ENCODE measurements at regions not wholly inside any gene's neighbourhood (a gene's known extent, or its start where the extent isn't known, plus 50 kb on each side); places are given as distances from the start of the nearest gene placed in this dataset.
"Not testable (repeated sequence)": the region's sequence is repeated elsewhere in the genome, so short reads cannot be mapped to it uniquely, and the experiment has no call there.

- ChIA-PET POLR2A (no interaction called here), CTCF (no interaction called here)
- intact Hi-C loops (cut with micrococcal nuclease): no loop called here
- Mint-ChIP-seq H3K9me3 (no peaks in the 10 kb centered on the region), H3K4me1 (ENCODE audit: low read depth) (no peaks in the 10 kb centered on the region), H3K27me3 (peaks cover 4% of the 10 kb centered on the region), H3K36me3 (ENCODE audit: low read depth) (no peaks in the 10 kb centered on the region), H3K4me3 (no peak overlapping the region), H3K27ac (no peak overlapping the region)
- DNase-seq: no peak
- ATAC-seq: no peak
- TF ChIP-seq, protein P1, sequence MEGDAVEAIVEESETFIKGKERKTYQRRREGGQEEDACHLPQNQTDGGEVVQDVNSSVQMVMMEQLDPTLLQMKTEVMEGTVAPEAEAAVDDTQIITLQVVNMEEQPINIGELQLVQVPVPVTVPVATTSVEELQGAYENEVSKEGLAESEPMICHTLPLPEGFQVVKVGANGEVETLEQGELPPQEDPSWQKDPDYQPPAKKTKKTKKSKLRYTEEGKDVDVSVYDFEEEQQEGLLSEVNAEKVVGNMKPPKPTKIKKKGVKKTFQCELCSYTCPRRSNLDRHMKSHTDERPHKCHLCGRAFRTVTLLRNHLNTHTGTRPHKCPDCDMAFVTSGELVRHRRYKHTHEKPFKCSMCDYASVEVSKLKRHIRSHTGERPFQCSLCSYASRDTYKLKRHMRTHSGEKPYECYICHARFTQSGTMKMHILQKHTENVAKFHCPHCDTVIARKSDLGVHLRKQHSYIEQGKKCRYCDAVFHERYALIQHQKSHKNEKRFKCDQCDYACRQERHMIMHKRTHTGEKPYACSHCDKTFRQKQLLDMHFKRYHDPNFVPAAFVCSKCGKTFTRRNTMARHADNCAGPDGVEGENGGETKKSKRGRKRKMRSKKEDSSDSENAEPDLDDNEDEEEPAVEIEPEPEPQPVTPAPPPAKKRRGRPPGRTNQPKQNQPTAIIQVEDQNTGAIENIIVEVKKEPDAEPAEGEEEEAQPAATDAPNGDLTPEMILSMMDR (IDR thresholded peaks at IDR 0.05): no peak
These were observed 109.9 kb upstream of the HEY2 start for GRCh38 chr6:125639466-125640020.

- Mint-ChIP-seq H3K36me3 (ENCODE audit: low read depth) (no peaks in the 10 kb centered on the region), H3K27ac (no peak overlapping the region), H3K9me3 (no peaks in the 10 kb centered on the region), H3K4me1 (ENCODE audit: low read depth) (no peaks in the 10 kb centered on the region), H3K27me3 (peaks cover 6% of the 10 kb centered on the region), H3K4me3 (no peak overlapping the region)
- DNase-seq (no peak), ATAC-seq (no peak)
- POLR2A ChIA-PET: no interaction called here
- TF ChIP-seq, protein P1 (IDR thresholded peaks at IDR 0.05): no peak
- CTCF ChIA-PET: no interaction called here
- intact Hi-C loops (cut with micrococcal nuclease): no loop called here
These were observed 108.8 kb upstream of the HEY2 start for GRCh38 chr6:125640441-125641150.

DNA sequence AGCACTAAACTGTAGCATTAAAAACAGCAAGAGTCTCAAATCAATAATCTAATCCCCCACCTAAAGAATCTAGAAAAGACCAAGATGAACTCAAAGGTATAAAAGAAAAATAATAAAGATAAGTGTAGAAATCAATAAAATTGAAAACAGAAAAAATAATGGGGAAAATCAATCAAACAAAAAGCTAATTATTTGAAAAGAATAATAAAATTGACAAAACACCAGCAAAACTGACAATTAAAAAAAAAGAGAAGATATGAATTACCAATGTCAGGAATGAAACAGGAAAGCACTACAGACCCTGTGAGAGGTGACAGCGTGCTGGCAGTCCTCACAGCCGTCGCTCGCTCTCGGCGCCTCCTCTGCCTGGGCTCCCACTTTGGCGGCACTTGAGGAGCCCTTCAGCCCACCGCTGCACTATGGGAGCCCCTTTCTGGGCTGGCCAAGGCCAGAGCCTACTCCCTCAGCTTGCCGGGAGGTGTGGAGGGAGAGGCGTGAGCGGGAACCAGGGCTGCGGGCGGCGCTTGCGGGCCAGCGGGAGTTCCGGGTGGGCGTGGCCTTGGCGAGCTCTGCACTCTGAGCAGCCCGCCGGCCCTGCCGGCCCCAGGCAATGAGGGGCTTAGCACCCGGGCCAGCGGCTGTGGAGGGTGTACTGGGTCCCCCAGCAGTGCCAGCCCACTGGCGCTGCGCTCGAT, 105.3 kb upstream of the HEY2 start:
- H3K4me3 Mint-ChIP-seq; intact Hi-C loops (cut with micrococcal nuclease); H3K4me1 Mint-ChIP-seq (ENCODE audit: low read depth); ATAC-seq; H3K36me3 Mint-ChIP-seq (ENCODE audit: low read depth); CTCF ChIA-PET; H3K9me3 Mint-ChIP-seq; POLR2A ChIA-PET; DNase-seq; H3K27ac Mint-ChIP-seq: not testable (repeated sequence)
- H3K27me3 Mint-ChIP-seq: peaks cover 11% of the 10 kb centered on the region

DNA sequence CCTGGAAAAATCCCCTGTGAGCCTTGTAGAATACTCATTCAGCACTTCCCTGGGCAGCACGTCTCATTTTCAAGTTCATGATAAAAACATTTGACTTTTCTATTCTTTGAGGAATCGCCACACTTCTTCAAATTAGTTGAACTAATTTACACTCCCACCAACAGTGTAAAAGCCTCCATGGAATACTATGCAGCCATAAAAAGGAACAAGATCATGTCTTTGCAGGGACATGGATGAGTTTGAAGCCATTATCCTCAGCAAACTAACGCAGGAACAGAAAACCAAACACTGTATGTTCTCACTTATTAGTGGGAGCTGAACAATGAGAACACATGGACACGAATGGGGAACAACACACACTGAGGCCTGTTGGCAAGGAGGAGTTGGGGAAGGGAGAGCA, 102.0 kb upstream of the HEY2 start:
- DNase-seq: no peak
- ATAC-seq: no peak
- ChIA-PET CTCF (no interaction called here), POLR2A (no interaction called here)
- Mint-ChIP-seq H3K4me3 (no peak overlapping the region), H3K4me1 (ENCODE audit: low read depth) (no peaks in the 10 kb centered on the region), H3K9me3 (no peaks in the 10 kb centered on the region), H3K27me3 (peaks cover 10% of the 10 kb centered on the region), H3K36me3 (ENCODE audit: low read depth) (no peaks in the 10 kb centered on the region), H3K27ac (no peak overlapping the region)
- TF ChIP-seq, protein P1 (IDR thresholded peaks at IDR 0.05): no peak
- intact Hi-C loops (cut with micrococcal nuclease): no loop called here

- H3K36me3 Mint-ChIP-seq (ENCODE audit: low read depth); CTCF ChIA-PET; H3K4me1 Mint-ChIP-seq (ENCODE audit: low read depth); H3K9me3 Mint-ChIP-seq; H3K27ac Mint-ChIP-seq; H3K27me3 Mint-ChIP-seq; intact Hi-C loops (cut with micrococcal nuclease); ATAC-seq; POLR2A ChIA-PET; H3K4me3 Mint-ChIP-seq; DNase-seq: not testable (repeated sequence)
These were observed 95.7 kb upstream of the HEY2 start for GRCh38 chr6:125653752-125654151.

- intact Hi-C loops (cut with micrococcal nuclease): no loop called here
- ChIA-PET CTCF (no interaction called here), POLR2A (no interaction called here)
- TF ChIP-seq, protein P1 (IDR thresholded peaks at IDR 0.05): no peak
- no peaks in the 10 kb centered on the region for H3K9me3 Mint-ChIP-seq
- H3K4me1 Mint-ChIP-seq (ENCODE audit: low read depth): no peaks in the 10 kb centered on the region
- no peak for DNase-seq
- no peak overlapping the region for H3K4me3 Mint-ChIP-seq
- no peaks in the 10 kb centered on the region for H3K36me3 Mint-ChIP-seq (ENCODE audit: low read depth)
- H3K27ac Mint-ChIP-seq: no peak overlapping the region
- no peak for ATAC-seq
- H3K27me3 Mint-ChIP-seq: peaks cover 7% of the 10 kb centered on the region
These were observed 93.9 kb upstream of the HEY2 start for GRCh38 chr6:125655511-125655910.
